H9 (cell line): ENCODE measurements at regions not wholly inside any gene's neighbourhood (a gene's known extent, or its start where the extent isn't known, plus 50 kb on each side); places are given as distances from the start of the nearest gene placed in this dataset.

Experiments used
- DNase-seq: peaks from one replicate; pipeline ENCODE4 v3.0.0-alpha.2; 2017
- H2AFZ ChIP-seq: one replicate; pipeline ENCODE4 v1.6.1; 2013; ENCODE audit warnings: mild to moderate bottlenecking, low read length, control low read depth, moderate library complexity
- H2AK5ac ChIP-seq: 2 replicates; pipeline ENCODE4 v1.6.1; 2013; ENCODE audit warnings: low read length, control low read depth, mixed read lengths; ENCODE audit not compliant: insufficient read length
- H2BK120ac ChIP-seq: one replicate; pipeline ENCODE4 v1.6.1; 2013; ENCODE audit warnings: low read depth, mild to moderate bottlenecking, low read length, control low read depth, inconsistent platforms; ENCODE audit not compliant: poor library complexity, severe bottlenecking
- H2BK12ac ChIP-seq: 2 replicates; pipeline ENCODE4 v1.6.1; 2013; ENCODE audit warnings: low read length, control low read depth, mixed read lengths, low read depth; ENCODE audit not compliant: insufficient read length
- H2BK15ac ChIP-seq: 2 replicates; pipeline ENCODE4 v1.6.1; 2013; ENCODE audit warnings: low read depth, low read length, control low read depth
- H2BK20ac ChIP-seq: one replicate; pipeline ENCODE4 v1.6.1; 2013; ENCODE audit warnings: low read depth, mild to moderate bottlenecking, low read length, control low read depth, inconsistent platforms; ENCODE audit not compliant: poor library complexity, severe bottlenecking
- H2BK5ac ChIP-seq: 2 replicates; pipeline ENCODE4 v1.6.1; 2013; ENCODE audit warnings: low read length, control low read depth, mixed read lengths; ENCODE audit not compliant: insufficient read length
- H3K14ac ChIP-seq: 2 replicates; pipeline ENCODE4 v1.6.1; 2013; ENCODE audit warnings: low read length, control low read depth; ENCODE audit not compliant: insufficient read depth
- H3K18ac ChIP-seq: 2 replicates; pipeline ENCODE4 v1.6.1; 2013; ENCODE audit warnings: low read depth, mild to moderate bottlenecking, mixed read lengths, low read length, control low read depth; ENCODE audit not compliant: insufficient read length
- H3K23ac ChIP-seq: 2 replicates; pipeline ENCODE4 v1.6.1; 2013; ENCODE audit warnings: low read length, control low read depth, mixed read lengths, low read depth; ENCODE audit not compliant: insufficient read length
- H3K23me2 ChIP-seq: 2 replicates; pipeline ENCODE4 v1.6.1; 2013; ENCODE audit warnings: low read depth, mild to moderate bottlenecking, mixed read lengths, low read length, control low read depth; ENCODE audit not compliant: insufficient read length, poor library complexity, severe bottlenecking
- H3K27ac ChIP-seq: 2 replicates; pipeline ENCODE4 v1.5.1; 2013; ENCODE audit warnings: low read length, control low read depth, mixed read lengths, low read depth; ENCODE audit not compliant: insufficient read length
- H3K27me3 ChIP-seq: 2 replicates; pipeline ENCODE4 v1.6.1; 2013; ENCODE audit warnings: low read length, control low read depth, inconsistent platforms; ENCODE audit not compliant: insufficient read depth
- H3K4ac ChIP-seq: 2 replicates; pipeline ENCODE4 v1.6.1; 2013; ENCODE audit warnings: low read depth, mild to moderate bottlenecking, control low read depth, inconsistent platforms, low read length, moderate library complexity
- H3K4me1 ChIP-seq: 2 replicates; pipeline ENCODE4 v1.6.1; 2013; ENCODE audit warnings: low read length, control low read depth, inconsistent platforms; ENCODE audit not compliant: insufficient read depth
- H3K4me2 ChIP-seq: 2 replicates; pipeline ENCODE4 v1.6.1; 2013; ENCODE audit warnings: low read length, control low read depth, mixed read lengths; ENCODE audit not compliant: insufficient read length, insufficient read depth
- H3K56ac ChIP-seq: 2 replicates; pipeline ENCODE4 v1.6.1; 2013; ENCODE audit warnings: low read depth, mild to moderate bottlenecking, mixed read lengths, low read length, control low read depth; ENCODE audit not compliant: insufficient read length
- H3K79me1 ChIP-seq: 2 replicates; pipeline ENCODE4 v1.6.1; 2013; ENCODE audit warnings: low read depth, mild to moderate bottlenecking, moderate library complexity, low read length, control low read depth, inconsistent platforms; ENCODE audit not compliant: insufficient read depth, poor library complexity, severe bottlenecking
- H3K79me2 ChIP-seq: 2 replicates; pipeline ENCODE4 v1.6.1; 2013; ENCODE audit warnings: low read length, control low read depth, inconsistent platforms; ENCODE audit not compliant: insufficient read depth
- H3K9ac ChIP-seq: 2 replicates; pipeline ENCODE4 v1.6.1; 2013; ENCODE audit warnings: low read length, control low read depth, mixed read lengths; ENCODE audit not compliant: insufficient read length; ENCODE audit errors: extremely low read depth
- H3K9me3 ChIP-seq: one replicate; pipeline ENCODE4 v1.6.1; 2013; ENCODE audit warnings: low read depth, low read length, inconsistent platforms; ENCODE audit not compliant: control insufficient read depth
- H3T11ph ChIP-seq: one replicate; pipeline ENCODE4 v1.6.1; 2013; ENCODE audit warnings: mild to moderate bottlenecking, low read length, control low read depth, inconsistent platforms
- H4K20me1 ChIP-seq: one replicate; pipeline ENCODE4 v1.6.1; 2013; ENCODE audit not compliant: control insufficient read depth, insufficient read length, insufficient read depth
- H4K5ac ChIP-seq: 2 replicates; pipeline ENCODE4 v1.6.1; 2013; ENCODE audit warnings: low read depth, mild to moderate bottlenecking, mixed read lengths, low read length, control low read depth; ENCODE audit not compliant: insufficient read length
- H4K8ac ChIP-seq: replicated peaks from 2 replicates; pipeline ENCODE4 v1.6.1; 2013; ENCODE audit warnings: low read length, control low read depth, mixed read lengths, low read depth; ENCODE audit not compliant: insufficient read length
- H4K91ac ChIP-seq: 2 replicates; pipeline ENCODE4 v1.6.1; 2013; ENCODE audit warnings: low read depth, mild to moderate bottlenecking, moderate library complexity, mixed read lengths, low read length, control low read depth; ENCODE audit not compliant: insufficient read length
- H3K27ac Mint-ChIP-seq, 3 experiments: 2 replicates in 2 of 3; 3 replicates in 1 of 3; pipeline ENCODE4 v1.8.0; 2020 to 2021; ENCODE audit warnings: mixed read lengths in 3 of 3, mild to moderate bottlenecking in 1 of 3, moderate library complexity in 1 of 3
- H3K27me3 Mint-ChIP-seq: 2 replicates; pipeline ENCODE4 v1.8.0; 2021; ENCODE audit warnings: low read depth, mild to moderate bottlenecking, moderate library complexity, mixed read lengths
- H3K36me3 Mint-ChIP-seq, 3 experiments: 2 replicates in 2 of 3; 3 replicates in 1 of 3; pipeline ENCODE4 v1.8.0; 2020 to 2021; ENCODE audit warnings: low read depth in 3 of 3, mixed read lengths in 3 of 3; ENCODE audit not compliant: insufficient read depth in 1 of 3
- H3K4me1 Mint-ChIP-seq, 2 experiments: 2 replicates each; pipeline ENCODE4 v1.8.0; 2020; ENCODE audit warnings: mixed read lengths in 2 of 2
- H3K4me3 Mint-ChIP-seq, 2 experiments: 2 replicates in 1 of 2; 3 replicates in 1 of 2; pipeline ENCODE4 v1.8.0; 2020 to 2021; ENCODE audit warnings: mild to moderate bottlenecking in 2 of 2, mixed read lengths in 2 of 2, moderate library complexity in 1 of 2
- H3K9me3 Mint-ChIP-seq, 2 experiments: 2 replicates in 1 of 2; 3 replicates in 1 of 2; pipeline ENCODE4 v1.8.0; 2020; ENCODE audit warnings: mild to moderate bottlenecking in 2 of 2, mixed read lengths in 2 of 2, moderate library complexity in 1 of 2
- CTCF ChIP-seq: fragments of 200-600 bp; sonication (generic); conservative IDR thresholded peaks from 3 replicates; pipeline ENCODE4 v1.8.0; 2021; ENCODE audit warnings: antibody characterized with exemption, mild to moderate bottlenecking
- WGBS: extraction: QIAGEN DNeasy Blood & Tissue Kit; methylation state at CpG from one replicate; pipeline ENCODE4 v1.1.7; 2013; ENCODE audit warnings: missing lambda C conversion rate, low lambda C conversion rate, mixed read lengths; ENCODE audit not compliant: insufficient read length; ENCODE audit errors: extremely low coverage; 5-methylcytosine and 5-hydroxymethylcytosine counted together

GRCh38 chr6:139643986-139644385 is 269.5 kb upstream of the CITED2 start:
- Histone ChIP-seq H3T11ph (no peak overlapping the region), H4K91ac (no peak overlapping the region), H2BK120ac (no peak overlapping the region), H3K79me1 (no peaks in the 10 kb centered on the region), H2BK12ac (no peak overlapping the region), H3K4ac (no peak overlapping the region), H3K14ac (no peak overlapping the region), H2BK5ac (no peak overlapping the region), H2BK15ac (no peak overlapping the region), H3K18ac (no peak overlapping the region), H3K79me2 (no peaks in the 10 kb centered on the region), H3K23ac (no peak overlapping the region), H3K9ac (no peak overlapping the region), H3K56ac (no peak overlapping the region), H3K9me3 (no peaks in the 10 kb centered on the region), H3K4me1 (no peaks in the 10 kb centered on the region), H2BK20ac (no peak overlapping the region), H4K20me1 (no peaks in the 10 kb centered on the region), H2AK5ac (no peak overlapping the region), H4K5ac (no peak overlapping the region), H3K27me3 (no peaks in the 10 kb centered on the region), H3K4me2 (no peak overlapping the region), H2AFZ (no peak overlapping the region), H3K27ac (no peak overlapping the region), H4K8ac (no peak overlapping the region), H3K23me2 (no peaks in the 10 kb centered on the region)
- 0 out of 7 replicates have a peak overlapping the region, but pooled peaks of 1 of the 3 experiments have one; percentile 17 for H3K27ac Mint-ChIP-seq
- no CpG with 5 or more reads among the region's 5 CpGs for WGBS
- H3K27me3 Mint-ChIP-seq, result no peaks in the 10 kb centered on the region
- no peak overlapping the region for H3K4me3 Mint-ChIP-seq
- H3K4me1 Mint-ChIP-seq, result peaks cover 10 to 16% of the 10 kb centered on the region in 2 experiments
- H3K9me3 Mint-ChIP-seq, result peaks cover 0 to 2% of the 10 kb centered on the region in 2 experiments; a peak in 1 of 5 replicates
- no peak for TF ChIP-seq CTCF
- H3K36me3 Mint-ChIP-seq, result peaks cover 0 to 5% (median 0%) of the 10 kb centered on the region in 3 experiments; a peak in 4 of 7 replicates
- DNase-seq, result no peak
